Mesodermal cell (in vitro differentiated cells): ENCODE measurements at regions not wholly inside any gene's neighbourhood (a gene's known extent, or its start where the extent isn't known, plus 50 kb on each side); places are given as distances from the start of the nearest gene placed in this dataset.

Experiments used
- H3K27ac ChIP-seq: 2 replicates; pipeline ENCODE4 v1.7.0; 2013; ENCODE audit warnings: mild to moderate bottlenecking, low read depth, low read length, moderate library complexity; ENCODE audit not compliant: severe bottlenecking
- H3K36me3 ChIP-seq: 2 replicates; pipeline ENCODE4 v1.7.1; 2013; ENCODE audit warnings: mild to moderate bottlenecking, low read length, moderate library complexity; ENCODE audit not compliant: control insufficient read depth, insufficient read depth
- H3K4me1 ChIP-seq: one replicate; pipeline ENCODE4 v1.7.1; 2013; ENCODE audit warnings: mild to moderate bottlenecking, low read length; ENCODE audit not compliant: insufficient read depth, control insufficient read depth, poor library complexity, severe bottlenecking
- H3K4me3 ChIP-seq: 2 replicates; pipeline ENCODE4 v1.7.0; 2013; ENCODE audit warnings: low read length, control low read depth, mild to moderate bottlenecking; ENCODE audit not compliant: insufficient read depth, poor library complexity, severe bottlenecking; ENCODE audit errors: extremely low read depth
- H3K9me3 ChIP-seq: 2 replicates; pipeline ENCODE4 v1.7.1; 2013; ENCODE audit warnings: mild to moderate bottlenecking, low read length, moderate library complexity; ENCODE audit not compliant: control insufficient read depth
- WGBS, 2 experiments: methylation state at CpG; one replicate each; pipeline ENCODE4 v1.1.5; 2013; ENCODE audit warnings: missing lambda C conversion rate in 2 of 2; ENCODE audit not compliant: insufficient coverage in 2 of 2; 5-methylcytosine and 5-hydroxymethylcytosine counted together

DNA sequence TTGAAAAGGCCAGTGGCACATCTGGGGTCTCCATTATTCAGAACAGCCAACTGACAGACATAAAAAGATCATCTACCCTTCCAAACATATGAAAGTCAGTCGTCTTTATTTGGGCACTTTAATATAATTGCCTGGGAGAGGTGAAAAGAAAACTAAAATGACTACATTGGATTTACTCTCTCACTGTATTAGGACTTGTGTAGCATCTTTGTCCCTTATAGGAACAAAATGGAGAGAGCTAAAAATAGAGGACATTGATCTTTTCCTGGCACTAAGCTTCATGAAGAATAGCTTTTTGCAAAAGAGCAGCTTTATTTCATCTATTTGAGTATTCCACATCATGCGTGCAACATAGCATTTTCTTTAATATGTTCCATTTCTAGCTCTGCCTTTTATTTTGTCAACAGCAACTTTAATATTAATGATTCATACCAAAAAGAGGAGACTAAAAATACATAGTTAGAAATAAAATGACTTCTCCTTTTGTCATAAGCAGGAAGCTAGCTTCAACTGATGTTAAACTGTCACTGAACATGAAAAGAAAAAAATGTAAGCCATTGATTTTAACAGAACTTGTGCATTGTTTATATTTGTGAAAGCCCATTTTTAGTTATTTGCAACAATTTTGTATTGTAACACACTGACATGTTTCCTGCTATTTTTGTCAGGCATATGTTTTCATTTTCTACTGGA, 254.6 kb downstream of the SEC23A start:
- no peaks in the 10 kb centered on the region for H3K36me3 ChIP-seq
- WGBS, 2 experiments: no CpG with 5 or more reads among the region's 2 CpGs
- H3K4me3 ChIP-seq: no peak overlapping the region
- H3K4me1 ChIP-seq: no peaks in the 10 kb centered on the region
- H3K9me3 ChIP-seq: no peaks in the 10 kb centered on the region
- no peak overlapping the region for H3K27ac ChIP-seq

DNA sequence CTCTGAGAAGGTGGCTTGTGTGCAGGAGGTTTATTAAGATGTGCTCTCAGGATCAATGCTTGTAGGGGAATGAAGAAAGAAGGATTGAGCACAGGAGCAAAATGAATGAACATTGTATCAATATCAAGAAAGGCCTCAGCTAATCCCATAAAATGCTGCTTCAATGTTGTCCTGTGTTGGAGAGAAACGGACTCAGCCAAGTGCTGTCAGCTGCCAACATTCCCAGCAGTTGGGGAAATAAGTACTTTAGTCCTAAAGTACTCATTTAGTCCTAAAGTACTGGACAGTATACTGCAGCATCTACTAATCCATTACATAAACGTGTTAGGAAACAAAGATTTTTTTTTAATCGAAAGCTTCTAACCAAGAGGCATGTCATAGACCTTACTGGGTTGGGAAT, 255.9 kb downstream of the SEC23A start:
- Histone ChIP-seq H3K9me3 (no peaks in the 10 kb centered on the region), H3K4me3 (no peak overlapping the region), H3K4me1 (no peaks in the 10 kb centered on the region), H3K36me3 (no peaks in the 10 kb centered on the region), H3K27ac (no peak overlapping the region)
- WGBS, 2 experiments: 0% methylated on average over 1 of the region's 3 CpGs

DNA sequence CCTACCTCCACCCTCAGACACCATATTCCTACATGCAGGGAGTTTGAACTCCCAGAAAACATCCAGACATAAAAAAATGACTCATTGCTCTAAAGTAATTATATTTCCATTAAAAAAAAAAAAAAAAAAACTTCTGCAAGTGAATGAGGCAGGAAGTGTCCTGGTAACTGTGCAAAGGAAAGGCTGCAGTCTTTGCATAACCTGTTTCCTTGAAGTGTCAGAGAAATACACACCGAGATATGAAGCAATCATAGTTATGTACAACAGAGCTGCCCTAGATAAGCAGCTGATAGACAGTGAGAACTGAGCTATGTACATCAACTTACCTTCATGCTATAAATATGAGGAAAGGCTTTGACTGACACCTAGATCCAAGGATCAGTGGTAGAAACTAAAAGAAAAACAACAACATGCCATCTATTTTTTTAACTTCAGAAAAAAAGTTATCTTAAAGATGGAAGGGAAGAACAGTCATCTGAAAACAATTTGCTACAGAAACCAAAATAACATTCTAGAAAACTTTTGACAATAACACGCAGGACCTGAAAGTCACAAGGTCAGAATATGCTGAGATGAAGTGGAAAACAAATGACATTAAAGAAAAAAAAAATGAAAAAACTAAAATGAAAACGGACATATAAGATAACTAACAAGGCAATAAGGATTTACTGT, 263.2 kb downstream of the SEC23A start:
- H3K36me3 ChIP-seq: no peaks in the 10 kb centered on the region
- H3K9me3 ChIP-seq: no peaks in the 10 kb centered on the region
- H3K4me1 ChIP-seq: peaks cover 5% of the 10 kb centered on the region
- H3K4me3 ChIP-seq: no peak overlapping the region
- H3K27ac ChIP-seq: no peak overlapping the region
- 100% methylated on average over 1 of the region's 3 CpGs; no CpG with 5 or more reads in 1 of the 2 experiments for WGBS, 2 experiments

DNA sequence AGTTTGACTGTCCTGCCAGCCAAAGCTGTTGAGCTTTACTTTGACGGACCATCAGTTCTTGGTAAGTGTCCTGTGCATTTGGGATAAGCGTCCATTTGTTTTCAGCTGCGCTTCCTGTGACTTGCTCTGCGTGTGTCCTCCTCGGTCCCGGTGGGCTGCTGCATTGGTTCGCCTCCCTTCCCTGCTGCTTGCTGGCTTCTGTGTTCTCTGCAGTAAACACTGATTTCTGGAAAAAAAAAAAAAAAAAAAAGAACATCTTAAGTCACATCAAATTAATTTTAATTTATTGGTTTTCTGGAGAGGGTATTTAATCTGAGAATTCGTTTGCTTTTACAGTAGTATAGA, 264.1 kb downstream of the SEC23A start:
- no peak overlapping the region for H3K4me3 ChIP-seq
- no peak overlapping the region for H3K27ac ChIP-seq
- 80 to 84% methylated on average over 1 to 4 of the region's 8 CpGs for WGBS, 2 experiments
- no peaks in the 10 kb centered on the region for H3K36me3 ChIP-seq
- no peaks in the 10 kb centered on the region for H3K9me3 ChIP-seq
- peaks cover 5% of the 10 kb centered on the region for H3K4me1 ChIP-seq

DNA sequence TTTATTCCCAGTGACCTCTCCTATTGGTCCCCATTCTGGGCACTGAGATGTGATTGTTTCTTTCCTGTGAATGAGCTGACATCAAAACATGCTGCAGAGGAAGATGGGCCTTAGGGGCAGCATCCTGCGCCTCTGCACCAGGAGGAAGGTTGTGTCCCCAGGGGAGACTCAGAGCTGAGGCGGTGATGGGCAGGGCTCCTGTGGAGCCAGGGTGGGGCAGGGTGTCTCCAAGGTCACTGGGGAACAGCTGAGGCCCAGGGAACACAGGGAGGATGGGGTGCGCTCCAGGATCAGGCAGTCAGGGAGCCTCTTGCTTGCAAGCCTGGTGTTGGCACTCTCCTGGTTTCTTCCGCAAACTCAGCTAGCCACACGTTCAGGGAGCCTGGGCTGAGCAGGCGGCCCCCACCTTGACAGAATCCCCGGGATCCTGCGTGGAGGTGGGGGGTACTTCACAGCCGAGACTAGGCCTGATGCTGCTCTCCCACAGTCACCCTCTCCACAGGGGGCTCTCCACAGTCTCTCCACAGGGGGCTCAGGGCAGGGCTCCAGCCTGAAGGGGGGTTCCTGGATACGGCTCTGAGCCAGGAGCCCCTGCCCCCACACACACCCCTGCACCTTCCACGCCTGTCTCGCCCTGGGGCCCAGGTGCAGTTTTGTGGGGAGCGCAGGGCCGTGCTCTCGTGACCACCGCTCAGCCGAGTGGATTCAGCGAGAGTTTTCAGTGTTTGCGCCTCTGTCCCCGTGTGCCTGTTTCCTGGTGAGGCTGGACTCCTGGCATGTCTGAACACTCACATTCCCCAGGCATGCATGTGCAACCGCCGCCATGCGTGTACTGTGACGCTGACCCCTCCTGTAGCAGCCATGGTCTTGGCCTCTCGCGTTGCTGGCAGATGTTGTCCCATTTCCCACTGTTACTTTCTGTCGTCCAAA, 264.7 kb downstream of the SEC23A start:
- Histone ChIP-seq H3K9me3 (no peaks in the 10 kb centered on the region), H3K27ac (no peak overlapping the region), H3K4me3 (no peak overlapping the region), H3K4me1 (peaks cover 5% of the 10 kb centered on the region), H3K36me3 (no peaks in the 10 kb centered on the region)
- 89 to 91% methylated on average over 22 to 26 of the region's 27 CpGs for WGBS, 2 experiments

DNA sequence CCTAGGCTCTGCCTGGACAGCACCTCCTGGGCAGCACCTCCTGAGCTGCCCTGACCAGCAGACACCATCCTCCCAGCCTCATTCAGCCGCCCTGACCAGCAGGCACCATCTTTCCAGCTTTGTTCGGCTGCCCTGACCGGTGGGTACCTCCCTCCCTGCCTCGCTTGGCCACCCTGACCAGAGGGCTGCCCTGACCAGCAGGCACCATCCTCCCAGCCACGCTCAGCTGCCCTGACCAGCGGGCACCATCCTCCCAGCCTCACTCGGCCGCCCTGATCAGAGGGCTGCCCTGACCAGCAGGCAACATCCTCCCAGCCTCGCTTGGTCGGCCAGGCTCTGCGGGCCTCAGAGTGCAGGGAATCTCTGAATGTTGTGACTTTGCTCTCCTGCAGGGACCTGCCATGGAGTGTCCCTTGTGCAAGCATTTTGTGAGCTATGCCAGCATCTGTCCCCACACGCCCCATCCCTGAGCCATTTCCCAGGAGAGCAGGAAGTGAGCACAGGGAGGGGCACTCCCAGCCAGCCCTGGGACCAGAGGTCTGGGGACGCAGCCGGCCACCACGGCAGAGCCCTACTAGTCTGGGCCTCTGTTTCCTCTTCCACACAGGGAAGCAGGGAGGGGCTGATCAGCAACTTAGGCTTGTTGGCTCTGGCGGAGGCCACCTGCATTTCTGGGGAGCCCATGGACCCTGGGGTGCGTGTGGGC, 265.5 kb downstream of the SEC23A start:
- H3K4me1 ChIP-seq: peaks cover 5% of the 10 kb centered on the region
- no peaks in the 10 kb centered on the region for H3K36me3 ChIP-seq
- H3K4me3 ChIP-seq: no peak overlapping the region
- 91 to 92% methylated on average over 11 to 14 of the region's 17 CpGs for WGBS, 2 experiments
- H3K27ac ChIP-seq: no peak overlapping the region
- H3K9me3 ChIP-seq: no peaks in the 10 kb centered on the region

DNA sequence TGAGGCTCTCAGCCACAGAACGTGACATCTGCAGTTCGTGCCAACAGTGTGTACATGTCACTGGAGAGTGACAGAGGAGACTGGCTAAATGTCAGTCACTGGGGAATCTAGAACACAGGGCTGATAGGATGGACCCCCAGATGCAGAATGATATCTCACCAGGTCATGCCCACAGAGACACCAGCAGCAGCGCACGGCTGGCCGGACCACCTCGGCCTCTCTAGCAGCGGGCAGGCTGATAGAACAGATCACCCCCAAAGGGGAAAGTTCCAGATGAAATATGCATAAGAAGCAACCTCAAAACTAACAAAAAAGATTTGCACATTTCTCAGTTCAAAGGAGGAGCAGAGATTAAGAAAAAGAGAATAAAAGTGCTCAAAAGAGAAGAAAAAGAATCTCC, 266.5 kb downstream of the SEC23A start:
- Histone ChIP-seq H3K4me3 (no peak overlapping the region), H3K27ac (no peak overlapping the region), H3K36me3 (no peaks in the 10 kb centered on the region), H3K4me1 (peaks cover 5% of the 10 kb centered on the region), H3K9me3 (no peaks in the 10 kb centered on the region)
- WGBS, 2 experiments: 94% methylated on average over 4 of the region's 7 CpGs

DNA sequence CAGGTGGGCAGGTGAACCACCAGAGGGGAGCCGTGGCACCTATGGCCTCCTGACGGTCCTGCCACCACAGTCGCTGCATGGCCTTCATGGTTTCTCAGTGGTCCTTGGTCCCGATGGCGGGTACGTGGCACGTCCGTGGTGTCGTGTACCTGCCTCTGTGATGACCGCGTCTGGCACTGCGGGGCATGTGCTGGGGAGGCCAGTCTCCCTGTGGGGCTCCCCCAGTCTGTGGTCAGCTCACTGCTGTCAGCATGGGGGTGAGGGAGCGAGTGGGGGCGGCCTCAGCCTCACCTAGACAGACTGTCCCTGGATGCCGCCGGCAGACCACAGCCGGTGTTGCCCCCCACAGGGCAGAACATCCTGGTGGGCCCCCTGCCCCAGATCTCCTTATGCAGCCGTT, 267.2 kb downstream of the SEC23A start:
- 93 to 95% methylated on average over 10 to 18 of the region's 18 CpGs for WGBS, 2 experiments
- Histone ChIP-seq H3K9me3 (no peaks in the 10 kb centered on the region), H3K4me1 (peaks cover 5% of the 10 kb centered on the region), H3K36me3 (no peaks in the 10 kb centered on the region), H3K4me3 (no peak overlapping the region), H3K27ac (no peak overlapping the region)

DNA sequence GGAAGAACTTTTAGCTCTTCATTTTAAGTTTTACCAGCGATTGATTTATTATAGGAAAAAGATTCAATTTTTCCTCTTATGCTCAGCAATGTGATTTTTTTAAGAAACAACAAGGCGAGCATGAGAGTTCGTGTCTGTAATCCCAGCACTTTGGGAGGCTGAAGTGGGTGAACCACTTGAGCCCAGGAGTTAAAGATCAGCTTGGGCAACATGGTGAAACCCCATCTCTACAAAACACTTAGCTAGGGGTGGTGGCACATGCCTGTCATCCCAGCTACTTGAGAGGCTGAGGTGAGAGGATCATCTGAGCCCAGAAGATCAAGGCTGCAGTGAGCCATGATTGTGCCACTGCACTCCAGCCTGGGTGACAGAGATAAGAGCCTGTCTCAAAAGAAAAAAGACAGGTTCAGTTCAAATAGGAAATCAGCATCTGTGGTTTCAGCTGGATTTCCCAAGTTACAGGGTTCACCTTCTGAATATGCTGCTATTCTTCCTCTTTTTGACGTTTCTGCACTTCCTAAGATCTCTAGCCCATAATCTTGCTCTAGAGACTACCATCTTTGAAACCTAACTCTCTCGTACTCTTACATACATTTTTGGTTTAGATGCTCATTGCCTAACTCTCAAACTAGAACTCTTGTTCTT, 274.7 kb downstream of the SEC23A start:
- Histone ChIP-seq H3K27ac (no peak overlapping the region), H3K4me1 (no peaks in the 10 kb centered on the region), H3K36me3 (no peaks in the 10 kb centered on the region), H3K4me3 (no peak overlapping the region), H3K9me3 (no peaks in the 10 kb centered on the region)
- WGBS, 2 experiments: 86 to 90% methylated on average over 4 of the region's 5 CpGs

DNA sequence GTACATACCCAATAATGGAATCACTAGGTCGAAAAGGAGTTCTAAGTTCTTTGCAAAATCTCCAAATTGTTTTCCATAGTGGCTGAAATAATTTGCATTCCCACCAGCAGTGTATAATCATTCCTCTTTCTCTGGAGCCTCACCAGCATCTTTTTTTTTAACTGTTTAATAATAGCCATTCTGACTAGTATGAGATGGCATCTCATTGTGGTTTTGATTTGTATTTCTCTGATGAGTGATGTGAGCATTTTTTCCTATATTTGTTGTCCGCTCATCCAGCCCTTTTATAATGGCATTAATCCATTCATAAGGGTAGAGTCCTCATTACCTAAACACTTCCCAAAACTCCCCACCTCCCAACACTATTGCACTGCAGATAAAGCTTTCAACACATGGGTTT, 278.3 kb downstream of the SEC23A start:
- no peak overlapping the region for H3K4me3 ChIP-seq
- H3K4me1 ChIP-seq: no peaks in the 10 kb centered on the region
- WGBS, 2 experiments: no CpG with 5 or more reads among the region's 2 CpGs
- no peaks in the 10 kb centered on the region for H3K36me3 ChIP-seq
- H3K9me3 ChIP-seq: no peaks in the 10 kb centered on the region
- no peak overlapping the region for H3K27ac ChIP-seq
